ENCODE measurements at regions not wholly inside any gene's neighbourhood (a gene's known extent, or its start where the extent isn't known, plus 50 kb on each side); places are given as distances from the start of the nearest gene placed in this dataset.

DNA sequence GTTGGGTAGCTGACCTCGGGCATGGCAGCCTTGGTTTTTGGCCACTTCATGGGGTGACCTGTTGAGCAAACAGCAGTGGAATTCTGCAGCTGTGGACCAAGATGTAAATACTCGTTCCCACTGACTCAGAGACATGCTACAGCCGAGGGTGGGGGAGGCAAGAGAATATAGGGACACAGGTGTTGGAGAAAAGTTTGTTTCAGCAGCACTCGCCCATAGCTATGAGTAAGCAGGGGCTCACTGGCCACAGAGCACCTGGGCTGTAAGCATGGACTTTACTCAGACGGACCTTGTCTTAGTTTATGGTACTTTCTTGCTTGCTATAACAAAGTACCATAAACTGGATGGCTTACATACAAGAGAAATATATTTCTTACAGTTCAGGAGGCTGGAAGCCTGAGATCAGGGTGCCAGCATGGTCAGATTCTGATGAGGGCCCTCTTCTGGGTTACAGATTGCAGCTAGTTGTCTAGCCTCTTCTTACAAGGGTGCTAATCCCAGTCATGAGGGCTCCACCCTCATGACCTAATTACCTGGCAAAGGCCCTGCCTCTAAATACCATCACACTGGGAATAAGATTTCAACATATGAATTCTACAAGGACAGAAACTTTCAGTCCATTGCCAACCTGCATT is 437.2 kb upstream of the DAB1 start:
- H3K9ac ChIP-seq, result no peak overlapping the region

DNA sequence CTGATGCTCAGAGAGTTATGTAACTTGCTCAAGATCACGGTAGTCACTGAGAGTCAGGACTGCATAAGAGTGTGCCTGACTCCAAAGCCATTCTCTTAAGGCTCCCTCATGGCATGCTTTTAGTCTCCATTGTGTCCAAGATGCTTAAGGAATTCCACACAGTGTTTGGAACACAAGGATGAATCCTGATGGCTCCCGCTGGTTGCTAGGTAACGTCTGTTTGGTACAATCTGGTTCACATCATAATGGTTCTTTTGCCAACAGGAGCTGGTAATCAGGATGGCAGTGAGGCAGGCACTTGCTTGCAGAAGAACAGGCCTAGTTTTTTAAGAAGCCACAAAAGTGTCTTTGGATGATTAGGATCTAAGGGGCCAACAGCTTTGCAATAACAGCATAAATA is 436.5 kb upstream of the DAB1 start:
- H3K4me2 ChIP-seq (ENCODE audit: low read length), result no peak overlapping the region
- H3K27me3 ChIP-seq (ENCODE audit: control insufficient read depth, insufficient read depth, low read length), result no peaks in the 10 kb centered on the region
- no peak overlapping the region for H3K4me3 ChIP-seq (ENCODE audit: low read depth, low read length)
- H2AFZ ChIP-seq, result no peak overlapping the region
- H3K4me1 ChIP-seq, result no peaks in the 10 kb centered on the region
- TF ChIP-seq, protein P1, sequence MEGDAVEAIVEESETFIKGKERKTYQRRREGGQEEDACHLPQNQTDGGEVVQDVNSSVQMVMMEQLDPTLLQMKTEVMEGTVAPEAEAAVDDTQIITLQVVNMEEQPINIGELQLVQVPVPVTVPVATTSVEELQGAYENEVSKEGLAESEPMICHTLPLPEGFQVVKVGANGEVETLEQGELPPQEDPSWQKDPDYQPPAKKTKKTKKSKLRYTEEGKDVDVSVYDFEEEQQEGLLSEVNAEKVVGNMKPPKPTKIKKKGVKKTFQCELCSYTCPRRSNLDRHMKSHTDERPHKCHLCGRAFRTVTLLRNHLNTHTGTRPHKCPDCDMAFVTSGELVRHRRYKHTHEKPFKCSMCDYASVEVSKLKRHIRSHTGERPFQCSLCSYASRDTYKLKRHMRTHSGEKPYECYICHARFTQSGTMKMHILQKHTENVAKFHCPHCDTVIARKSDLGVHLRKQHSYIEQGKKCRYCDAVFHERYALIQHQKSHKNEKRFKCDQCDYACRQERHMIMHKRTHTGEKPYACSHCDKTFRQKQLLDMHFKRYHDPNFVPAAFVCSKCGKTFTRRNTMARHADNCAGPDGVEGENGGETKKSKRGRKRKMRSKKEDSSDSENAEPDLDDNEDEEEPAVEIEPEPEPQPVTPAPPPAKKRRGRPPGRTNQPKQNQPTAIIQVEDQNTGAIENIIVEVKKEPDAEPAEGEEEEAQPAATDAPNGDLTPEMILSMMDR (IDR thresholded peaks at IDR 0.05), result no peak
- H3K9me3 ChIP-seq (ENCODE audit: control insufficient read depth, low read length), result no peaks in the 10 kb centered on the region
- no peak overlapping the region for H3K27ac ChIP-seq
- H3K79me2 ChIP-seq, result no peaks in the 10 kb centered on the region
- H3K9ac ChIP-seq, result no peak overlapping the region
- no peaks in the 10 kb centered on the region for H3K36me3 ChIP-seq (ENCODE audit: control insufficient read depth, insufficient read depth, low read length)

More for the DNA sequence above, 437.2 kb upstream of the DAB1 start:
- Histone ChIP-seq H3K79me2 (no peaks in the 10 kb centered on the region), H3K27me3 (ENCODE audit: control insufficient read depth, insufficient read depth, low read length) (no peaks in the 10 kb centered on the region), H3K4me3 (ENCODE audit: low read depth, low read length) (no peak overlapping the region), H3K36me3 (ENCODE audit: control insufficient read depth, insufficient read depth, low read length) (no peaks in the 10 kb centered on the region), H2AFZ (no peak overlapping the region), H3K4me1 (no peaks in the 10 kb centered on the region), H3K4me2 (ENCODE audit: low read length) (no peak overlapping the region), H3K27ac (no peak overlapping the region), H3K9me3 (ENCODE audit: control insufficient read depth, low read length) (no peaks in the 10 kb centered on the region)
- TF ChIP-seq, protein P1 (IDR thresholded peaks at IDR 0.05), result no peak

DNA sequence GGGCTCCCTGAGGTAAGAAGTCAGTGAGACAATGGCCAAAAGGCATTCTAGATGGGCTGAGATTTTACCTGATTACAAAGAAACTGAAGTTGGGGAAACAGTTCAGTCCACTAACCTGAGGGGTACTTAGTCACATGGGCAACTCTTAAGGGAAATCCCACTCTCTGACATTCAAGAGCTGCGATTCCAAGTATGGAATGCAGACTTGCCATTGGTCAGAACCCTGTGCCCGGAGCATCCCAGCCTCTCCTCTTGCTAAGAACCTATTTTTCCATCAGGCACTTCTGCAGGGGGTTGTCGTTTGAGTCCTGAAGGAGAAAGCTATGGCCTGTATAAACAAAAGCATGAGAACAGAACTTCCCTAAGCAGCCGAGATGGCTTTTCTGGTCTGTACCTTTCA is 434.9 kb upstream of the DAB1 start:
- Histone ChIP-seq H3K4me2 (ENCODE audit: low read length) (no peak overlapping the region), H3K9me3 (ENCODE audit: control insufficient read depth, low read length) (no peaks in the 10 kb centered on the region), H3K27ac (no peak overlapping the region), H3K4me3 (ENCODE audit: low read depth, low read length) (no peak overlapping the region), H3K79me2 (no peaks in the 10 kb centered on the region), H2AFZ (no peak overlapping the region), H3K36me3 (ENCODE audit: control insufficient read depth, insufficient read depth, low read length) (no peaks in the 10 kb centered on the region), H3K4me1 (no peaks in the 10 kb centered on the region), H3K9ac (no peak overlapping the region), H3K27me3 (ENCODE audit: control insufficient read depth, insufficient read depth, low read length) (no peaks in the 10 kb centered on the region)
- TF ChIP-seq, protein P1 (IDR thresholded peaks at IDR 0.05), result no peak

DNA sequence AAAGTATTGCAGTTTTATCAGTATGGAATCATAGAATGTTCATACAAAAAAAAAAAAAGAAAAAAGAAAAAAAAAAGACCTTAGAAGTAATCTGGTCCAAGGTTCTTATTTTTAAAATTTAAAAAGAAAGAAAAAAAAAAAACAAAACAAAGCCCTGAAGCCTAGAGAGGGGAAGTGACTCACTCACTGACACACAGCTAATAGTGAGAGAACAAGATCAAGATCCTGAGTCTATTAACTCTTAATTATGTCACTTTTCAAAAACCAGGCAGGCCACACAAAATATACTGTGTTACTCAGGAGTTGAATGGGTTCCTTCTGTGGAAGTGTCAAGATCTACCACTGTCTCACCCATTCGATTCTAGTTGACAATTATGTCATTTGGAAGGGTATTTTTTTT is 433.9 kb upstream of the DAB1 start:
- no peaks in the 10 kb centered on the region for H3K4me1 ChIP-seq
- no peaks in the 10 kb centered on the region for H3K27me3 ChIP-seq (ENCODE audit: control insufficient read depth, insufficient read depth, low read length)
- no peaks in the 10 kb centered on the region for H3K9me3 ChIP-seq (ENCODE audit: control insufficient read depth, low read length)
- H3K27ac ChIP-seq, result no peak overlapping the region
- no peak overlapping the region for H3K4me3 ChIP-seq (ENCODE audit: low read depth, low read length)
- H3K36me3 ChIP-seq (ENCODE audit: control insufficient read depth, insufficient read depth, low read length), result no peaks in the 10 kb centered on the region
- H2AFZ ChIP-seq, result no peak overlapping the region
- no peak overlapping the region for H3K9ac ChIP-seq
- H3K79me2 ChIP-seq, result no peaks in the 10 kb centered on the region
- TF ChIP-seq, protein P1 (IDR thresholded peaks at IDR 0.05), result no peak
- no peak overlapping the region for H3K4me2 ChIP-seq (ENCODE audit: low read length)

DNA sequence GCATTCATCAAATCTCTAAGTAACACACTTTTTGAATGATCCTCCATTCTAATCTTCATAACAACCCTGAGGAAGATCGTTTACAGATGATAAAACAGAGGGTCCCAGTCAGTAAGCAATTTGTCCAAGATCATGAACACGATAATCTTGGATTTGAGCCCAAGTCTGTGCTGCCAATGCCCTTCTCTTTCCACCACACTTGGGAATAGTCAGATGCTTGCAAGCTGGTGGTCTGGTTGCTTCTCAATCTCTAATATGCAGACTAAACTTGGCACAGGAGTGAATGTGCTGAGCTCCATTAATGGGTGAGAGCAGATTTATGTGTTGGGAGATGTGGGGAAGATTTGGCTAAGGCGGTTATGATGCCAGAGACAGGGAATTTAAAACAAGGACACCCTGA is 430.6 kb upstream of the DAB1 start:
- Histone ChIP-seq H3K9me3 (ENCODE audit: control insufficient read depth, low read length) (no peaks in the 10 kb centered on the region), H3K9ac (no peak overlapping the region), H3K79me2 (no peaks in the 10 kb centered on the region), H3K27me3 (ENCODE audit: control insufficient read depth, insufficient read depth, low read length) (no peaks in the 10 kb centered on the region), H3K27ac (no peak overlapping the region), H3K4me1 (no peaks in the 10 kb centered on the region), H3K4me3 (ENCODE audit: low read depth, low read length) (no peak overlapping the region), H3K36me3 (ENCODE audit: control insufficient read depth, insufficient read depth, low read length) (no peaks in the 10 kb centered on the region), H3K4me2 (ENCODE audit: low read length) (no peak overlapping the region), H2AFZ (no peak overlapping the region)
- TF ChIP-seq, protein P1 (IDR thresholded peaks at IDR 0.05), result no peak

Measured in parathyroid adenoma (tissue), 2 donors.